H1 (cell line): ENCODE measurements at regions not wholly inside any gene's neighbourhood (a gene's known extent, or its start where the extent isn't known, plus 50 kb on each side); places are given as distances from the start of the nearest gene placed in this dataset.

Experiments used
- CTCF ChIA-PET: fragments of 300-600 bp; sonication (Branson Sonifier 250); formaldehyde crosslinking; loops from one replicate; lab custom pipeline; 2021; ENCODE audit not compliant: partially characterized antibody; lab: Charles Lee
- POLR2A ChIA-PET: fragments of 300-600 bp; sonication (Branson Sonifier 250); formaldehyde crosslinking; loops from one replicate; lab custom pipeline; 2021; ENCODE audit warnings: inconsistent platforms; ENCODE audit not compliant: partially characterized antibody; lab: Charles Lee
- DNase-seq, 2 experiments: peaks; one replicate each; pipeline versions ENCODE4 v3.0.0 to v3.0.0-alpha.2; 2010 to 2022; ENCODE audit warnings: low spot score in 2 of 2, low read depth in 1 of 2, mixed read lengths in 1 of 2
- FAIRE-seq: peaks from 2 replicates; lab custom pipeline; 2011; peaks lifted over from hg19 to GRCh38; lab: Jason Lieb, UNC
- H2AFZ ChIP-seq: 2 replicates; pipeline ENCODE4 v1.8.1; 2012; ENCODE audit warnings: low read length, inconsistent platforms
- H2AK5ac ChIP-seq: 2 replicates; pipeline ENCODE4 v1.6.1; 2013; ENCODE audit warnings: low read depth, low read length
- H2BK120ac ChIP-seq: replicated peaks from 2 replicates; pipeline ENCODE3; 2013; ENCODE audit warnings: low read depth, low read length, inconsistent platforms
- H2BK12ac ChIP-seq: 2 replicates; pipeline ENCODE4 v1.6.1; 2013; ENCODE audit warnings: low read depth, low read length
- H2BK15ac ChIP-seq: 2 replicates; pipeline ENCODE4 v1.6.1; 2013; ENCODE audit warnings: low read length
- H2BK20ac ChIP-seq: 2 replicates; pipeline ENCODE4 v1.6.1; 2013; ENCODE audit warnings: low read length
- H2BK5ac ChIP-seq: 2 replicates; pipeline ENCODE4 v1.6.1; 2013; ENCODE audit warnings: low read depth, low read length
- H3K14ac ChIP-seq: 2 replicates; pipeline ENCODE4 v1.6.1; 2013; ENCODE audit warnings: inconsistent platforms; ENCODE audit not compliant: insufficient read length
- H3K18ac ChIP-seq: 2 replicates; pipeline ENCODE4 v1.6.1; 2013; ENCODE audit warnings: low read length; ENCODE audit errors: extremely low read depth
- H3K23ac ChIP-seq: 2 replicates; pipeline ENCODE4 v1.6.1; 2013; ENCODE audit warnings: inconsistent platforms; ENCODE audit not compliant: insufficient read length
- H3K23me2 ChIP-seq: 2 replicates; pipeline ENCODE4 v1.6.1; 2013; ENCODE audit warnings: low read depth, low read length
- H3K27ac ChIP-seq: 2 replicates; pipeline ENCODE4 v1.6.1; 2011; ENCODE audit warnings: low read depth, low read length, inconsistent platforms
- H3K27me3 ChIP-seq, 4 experiments: replicated peaks in 1 of 4; 1 replicate in 1 of 4; 2 replicates in 3 of 4; pipeline versions ENCODE4 v1.6.1 to v1.8.1; 2011 to 2013; ENCODE audit warnings: low read length in 3 of 4, mild to moderate bottlenecking in 3 of 4, inconsistent platforms in 2 of 4, mixed read lengths in 2 of 4, moderate library complexity in 1 of 4; ENCODE audit not compliant: control insufficient read depth in 3 of 4, insufficient read depth in 3 of 4; ENCODE audit errors: extremely low read depth in 1 of 4
- H3K36me3 ChIP-seq, 4 experiments: 2 replicates each; pipeline versions ENCODE4 v1.6.1 to v1.8.1; 2011 to 2013; ENCODE audit warnings: mild to moderate bottlenecking in 4 of 4, low read length in 3 of 4, moderate library complexity in 2 of 4, control low read depth in 1 of 4, inconsistent platforms in 1 of 4; ENCODE audit not compliant: insufficient read depth in 4 of 4, control insufficient read depth in 2 of 4
- H3K4ac ChIP-seq: replicated peaks from 2 replicates; pipeline ENCODE3; 2013; ENCODE audit warnings: low read length, low read depth, mixed read lengths, inconsistent platforms; ENCODE audit not compliant: insufficient read length
- H3K4me1 ChIP-seq, 4 experiments: replicated peaks in 1 of 4; 1 replicate in 1 of 4; 2 replicates in 3 of 4; pipeline versions ENCODE4 v1.6.1 to v1.8.1; 2011 to 2013; ENCODE audit warnings: low read length in 3 of 4, inconsistent platforms in 2 of 4, mixed read lengths in 1 of 4; ENCODE audit not compliant: insufficient read depth in 4 of 4, control insufficient read depth in 3 of 4
- H3K4me2 ChIP-seq, 2 experiments: 2 replicates each; pipeline versions ENCODE4 v1.6.1 to v1.8.1; 2011 to 2013; ENCODE audit warnings: low read depth in 2 of 2, low read length in 2 of 2, control low read depth in 1 of 2, inconsistent platforms in 1 of 2, mild to moderate bottlenecking in 1 of 2; ENCODE audit not compliant: insufficient read depth in 1 of 2
- H3K4me3 ChIP-seq, 4 experiments: fragments of 200-600, 300-600 bp in 1 of 4; sonication (generic), shearing (Covaris generic), sonication (Bioruptor Twin) in 1 of 4; 2 replicates each; pipeline versions ENCODE4 v1.5.1 to v1.8.1; 2011 to 2016; ENCODE audit warnings: low read length in 4 of 4, low read depth in 3 of 4, control low read depth in 2 of 4, inconsistent platforms in 2 of 4, mild to moderate bottlenecking in 2 of 4, mixed read lengths in 1 of 4, moderate library complexity in 1 of 4; ENCODE audit not compliant: insufficient read depth in 2 of 4; ENCODE audit errors: extremely low read depth in 1 of 4
- H3K56ac ChIP-seq: replicated peaks from 2 replicates; pipeline ENCODE3; 2013; ENCODE audit warnings: low read depth, mild to moderate bottlenecking, mixed read lengths, low read length, inconsistent platforms; ENCODE audit not compliant: insufficient read length
- H3K79me1 ChIP-seq: 2 replicates; pipeline ENCODE4 v1.6.1; 2013; ENCODE audit warnings: low read depth, low read length, control low read depth
- H3K79me2 ChIP-seq, 2 experiments: 2 replicates each; pipeline versions ENCODE4 v1.6.1 to v1.8.1; 2012 to 2013; ENCODE audit warnings: low read length in 2 of 2, mild to moderate bottlenecking in 2 of 2, inconsistent platforms in 1 of 2; ENCODE audit not compliant: insufficient read depth in 2 of 2, control insufficient read depth in 1 of 2
- H3K9ac ChIP-seq, 4 experiments: replicated peaks in 1 of 4; 1 replicate in 1 of 4; 2 replicates in 3 of 4; pipeline versions ENCODE4 v1.6.1 to v1.8.1; 2011 to 2013; ENCODE audit warnings: low read depth in 3 of 4, low read length in 3 of 4, control low read depth in 2 of 4, mild to moderate bottlenecking in 2 of 4, moderate library complexity in 2 of 4, inconsistent platforms in 1 of 4; ENCODE audit errors: extremely low read depth in 1 of 4
- H3K9me3 ChIP-seq, 2 experiments: 2 replicates each; pipeline versions ENCODE4 v1.6.1 to v1.8.1; 2012 to 2013; ENCODE audit warnings: mild to moderate bottlenecking in 2 of 2, moderate library complexity in 2 of 2, control low read depth in 1 of 2, inconsistent platforms in 1 of 2, low read depth in 1 of 2, low read length in 1 of 2, mixed read lengths in 1 of 2; ENCODE audit not compliant: insufficient read depth in 2 of 2
- H4K20me1 ChIP-seq, 2 experiments: replicated peaks in 1 of 2; 2 replicates each; pipeline versions ENCODE3 to v1.8.1; 2011 to 2013; ENCODE audit warnings: inconsistent platforms in 2 of 2, low read length in 2 of 2, mild to moderate bottlenecking in 1 of 2; ENCODE audit not compliant: insufficient read depth in 2 of 2, control insufficient read depth in 1 of 2
- H4K5ac ChIP-seq: 2 replicates; pipeline ENCODE4 v1.6.1; 2013; ENCODE audit warnings: low read length, low read depth, mixed read lengths, inconsistent platforms; ENCODE audit not compliant: insufficient read length
- H4K8ac ChIP-seq: 2 replicates; pipeline ENCODE4 v1.8.0; 2013; ENCODE audit warnings: mild to moderate bottlenecking, moderate library complexity, low read length, inconsistent platforms; ENCODE audit not compliant: insufficient read depth; ENCODE audit errors: extremely low read depth
- H4K91ac ChIP-seq: replicated peaks from 2 replicates; pipeline ENCODE3; 2013; ENCODE audit warnings: low read length, mixed read lengths, inconsistent platforms; ENCODE audit not compliant: insufficient read length
- CHD1 ChIP-seq: IDR thresholded peaks from 2 replicates; pipeline ENCODE4 v1.6.1; 2012; ENCODE audit warnings: low read depth, low read length, improper control_type of control experiment
- CREB1 ChIP-seq: IDR thresholded peaks from 2 replicates; pipeline ENCODE4 v1.6.1; 2012; ENCODE audit warnings: inconsistent platforms
- CTBP2 ChIP-seq: IDR thresholded peaks from 2 replicates; pipeline ENCODE4 v1.7.0; 2011; ENCODE audit warnings: borderline replicate concordance, mild to moderate bottlenecking, moderate library complexity, mixed read lengths, low read length; ENCODE audit not compliant: insufficient read depth, insufficient read length
- EGR1 ChIP-seq: IDR thresholded peaks from 2 replicates; pipeline ENCODE4 v1.6.1; 2011; ENCODE audit warnings: low read depth, low read length, borderline replicate concordance
- EZH2 ChIP-seq: fragments of 200-600 bp; sonication (generic); IDR thresholded peaks from 2 replicates; pipeline ENCODE4 v1.7.1; 2012; ENCODE audit warnings: low read depth, mild to moderate bottlenecking, moderate library complexity, low read length, inconsistent platforms; ENCODE audit not compliant: severe bottlenecking
- HDAC6 ChIP-seq: IDR thresholded peaks from one replicate; pipeline ENCODE4 v1.7.1; 2012; ENCODE audit warnings: low read depth, mild to moderate bottlenecking, inconsistent platforms, low read length, moderate library complexity
- KDM4A ChIP-seq: IDR thresholded peaks from one replicate; pipeline ENCODE4 v1.7.1; 2012; ENCODE audit warnings: low read depth, mild to moderate bottlenecking, moderate library complexity, low read length, inconsistent platforms; ENCODE audit not compliant: severe bottlenecking
- NANOG ChIP-seq: IDR thresholded peaks from 2 replicates; pipeline ENCODE4 v1.6.1; 2011; ENCODE audit warnings: low read length, low read depth, mild to moderate bottlenecking, inconsistent platforms; ENCODE audit not compliant: insufficient read depth, poor library complexity, severe bottlenecking
- NRF1 ChIP-seq: IDR thresholded peaks from 2 replicates; pipeline ENCODE4 v1.6.1; 2011; ENCODE audit warnings: mild to moderate bottlenecking, low read depth, low read length, improper control_type of control experiment
- RXRA ChIP-seq: IDR thresholded peaks from 2 replicates; pipeline ENCODE4 v1.6.1; 2011; ENCODE audit warnings: low read depth, mild to moderate bottlenecking, low read length, moderate library complexity; ENCODE audit not compliant: insufficient read depth
- SIN3A ChIP-seq, 2 experiments: IDR thresholded peaks in 1 of 2; conservative IDR thresholded peaks in 1 of 2; 2 replicates each; pipeline ENCODE4 v1.6.1; 2011 to 2012; ENCODE audit warnings: low read length in 2 of 2, improper control_type of control experiment in 1 of 2, low read depth in 1 of 2, mild to moderate bottlenecking in 1 of 2
- TBP ChIP-seq: IDR thresholded peaks from 2 replicates; pipeline ENCODE4 v1.6.1; 2011; ENCODE audit warnings: low read depth, low read length, improper control_type of control experiment
- TCF12 ChIP-seq: IDR thresholded peaks from 2 replicates; pipeline ENCODE4 v1.6.1; 2011; ENCODE audit warnings: low read depth, mild to moderate bottlenecking, low read length
- WGBS, 2 experiments: shearing (Covaris generic) in 1 of 2; methylation state at CpG; one replicate each; pipeline versions ENCODE4 v1.1.6 to v1.1.7; 2013 to 2015; ENCODE audit warnings: low lambda C conversion rate in 2 of 2, mixed read lengths in 2 of 2, inconsistent platforms in 1 of 2, low coverage in 1 of 2, missing lambda C conversion rate in 1 of 2; ENCODE audit not compliant: insufficient replicate concordance in 2 of 2, insufficient coverage in 1 of 2, insufficient read length in 1 of 2; ENCODE audit errors: extremely low coverage in 1 of 2, missing lambda C conversion rate in 1 of 2; 5-methylcytosine and 5-hydroxymethylcytosine counted together
- TF ChIP-seq, protein P1 (sequence below): IDR thresholded peaks from 2 replicates; pipeline ENCODE4 v1.6.1; 2012; ENCODE audit warnings: inconsistent platforms

DNA sequence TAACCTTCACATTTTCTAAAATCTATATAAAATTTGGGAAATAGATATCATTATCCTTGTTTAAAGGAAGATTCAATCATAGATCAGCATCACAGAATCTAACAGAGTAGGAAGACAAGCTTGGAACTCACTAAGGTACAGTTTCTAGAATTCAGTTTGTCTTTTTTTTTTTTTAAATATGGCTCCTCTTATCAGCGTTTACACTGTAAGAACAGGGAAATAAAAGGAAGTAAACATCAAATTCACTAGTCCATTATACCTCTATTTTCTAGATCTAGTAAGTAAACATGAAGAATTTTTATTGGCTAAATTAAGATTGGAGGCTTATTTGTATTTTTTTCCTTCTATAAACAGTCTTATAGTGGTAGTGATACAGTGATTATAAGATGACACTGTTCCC lies 144.9 kb downstream of the LRIG3 start:
- no peak overlapping the region for H3K23ac ChIP-seq
- H3K4me2 ChIP-seq = no peak overlapping the region
- H3K4me3 ChIP-seq = no peak overlapping the region
- no peak overlapping the region for H2BK12ac ChIP-seq
- no peak overlapping the region for H3K14ac ChIP-seq
- H4K5ac ChIP-seq = no peak overlapping the region
- H3K4me1 ChIP-seq = 0 out of 7 replicates have a peak, but pooled peaks cover 0 to 2% (median 0%) of the 10 kb centered on the region in 4 experiments
- H2BK5ac ChIP-seq = no peak overlapping the region
- H3K27me3 ChIP-seq = no peaks in the 10 kb centered on the region
- no peak overlapping the region for H2AFZ ChIP-seq
- CTCF ChIA-PET = no interaction called here
- no peaks in the 10 kb centered on the region for H3K36me3 ChIP-seq
- H4K20me1 ChIP-seq = no peaks in the 10 kb centered on the region
- H3K4ac ChIP-seq = no peak overlapping the region
- no peak for FAIRE-seq
- H3K79me1 ChIP-seq = no peaks in the 10 kb centered on the region
- POLR2A ChIA-PET = no interaction called here
- 93% methylated on average over 1 of the region's 1 CpG; no CpG with 5 or more reads in 1 of the 2 experiments for WGBS, 2 experiments
- H2AK5ac ChIP-seq = no peak overlapping the region
- H3K23me2 ChIP-seq = no peaks in the 10 kb centered on the region
- no peaks in the 10 kb centered on the region for H3K79me2 ChIP-seq
- no peak overlapping the region for H2BK15ac ChIP-seq
- H2BK20ac ChIP-seq = no peak overlapping the region
- H4K8ac ChIP-seq = no peak overlapping the region
- no peak overlapping the region for H3K18ac ChIP-seq
- H2BK120ac ChIP-seq = no peak overlapping the region
- H3K56ac ChIP-seq = no peak overlapping the region
- H3K27ac ChIP-seq = no peak overlapping the region
- no peak overlapping the region for H3K9ac ChIP-seq
- DNase-seq = no peak
- H4K91ac ChIP-seq = no peak overlapping the region
- H3K9me3 ChIP-seq = no peaks in the 10 kb centered on the region
- TF ChIP-seq KDM4A (no peak), NRF1 (no peak), CTBP2 (no peak), HDAC6 (no peak), TBP (no peak), NANOG (no peak), RXRA (no peak), EGR1 (no peak), CHD1 (no peak), CREB1 (no peak), EZH2 (no peak), TCF12 (no peak), SIN3A (conservative IDR thresholded peaks at IDR 0.05 in 1 of 2, IDR thresholded peaks at IDR 0.05 in 1 of 2; ENCODE audit: low read depth in 1 of 2, low read length in 2 of 2) (no peak)
- TF ChIP-seq, protein P1, sequence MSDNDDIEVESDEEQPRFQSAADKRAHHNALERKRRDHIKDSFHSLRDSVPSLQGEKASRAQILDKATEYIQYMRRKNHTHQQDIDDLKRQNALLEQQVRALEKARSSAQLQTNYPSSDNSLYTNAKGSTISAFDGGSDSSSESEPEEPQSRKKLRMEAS = no peak
